Testis (tissue), 2 donors: ENCODE measurements at regions not wholly inside any gene's neighbourhood (a gene's known extent, or its start where the extent isn't known, plus 50 kb on each side); places are given as distances from the start of the nearest gene placed in this dataset.

Experiments used
- DNase-seq: peaks from one replicate; pipeline ENCODE4 v3.0.0-alpha.2; 2019
- H3K27ac ChIP-seq, 2 donors: fragments of 200-600 bp; sonication (generic); one replicate each; pipeline ENCODE4 v1.5.1; 2019
- H3K27me3 ChIP-seq: fragments of 200-600 bp; sonication (generic); one replicate; pipeline ENCODE4 v1.5.1; 2019
- H3K36me3 ChIP-seq: fragments of 200-600 bp; sonication (generic); one replicate; pipeline ENCODE4 v1.5.1; 2017; ENCODE audit warnings: low read depth; ENCODE audit errors: missing control alignments
- H3K4me1 ChIP-seq: fragments of 200-600 bp; sonication (generic); one replicate; pipeline ENCODE4 v1.5.1; 2019
- H3K4me3 ChIP-seq, 2 donors: fragments of 200-600 bp; sonication (generic); one replicate each; pipeline ENCODE4 v1.5.1; 2017 to 2019
- H3K9me3 ChIP-seq: fragments of 200-600 bp; sonication (generic); one replicate; pipeline ENCODE4 v1.5.1; 2017
- CTCF ChIP-seq, 3 experiments: fragments of 450-650 bp in 2 of 3; fragments of 200-600 bp in 1 of 3; sonication (generic) in 1 of 3; IDR thresholded peaks; one replicate each; pipeline ENCODE4 v1.5.1; 2016 to 2019; ENCODE audit warnings: antibody characterized with exemption in 3 of 3, mild to moderate bottlenecking in 2 of 3, moderate library complexity in 1 of 3
- POLR2A ChIP-seq: fragments of 450-650 bp; IDR thresholded peaks from one replicate; pipeline ENCODE4 v1.6.1; 2017; ENCODE audit warnings: antibody characterized with exemption, mild to moderate bottlenecking, moderate library complexity
- WGBS, 2 donors: methylation state at CpG; one replicate each; pipeline ENCODE4 v1.1.5; 2018; 5-methylcytosine and 5-hydroxymethylcytosine counted together
- intact Hi-C: fragments of 100-400 bp; cut with DNase I; formaldehyde crosslinking; loops from one replicate; pipeline ENCODE4 v1.15.1; 2023; ENCODE audit warnings: low total_unique reads

- intact Hi-C loops: no loop called here
- Histone ChIP-seq H3K4me3 (no peak overlapping the region), H3K4me1 (no peaks in the 10 kb centered on the region), H3K9me3 (no peaks in the 10 kb centered on the region), H3K27me3 (no peaks in the 10 kb centered on the region), H3K36me3 (no peaks in the 10 kb centered on the region), H3K27ac (no peak overlapping the region)
- DNase-seq: no peak
- WGBS, 2 donors: 77 to 82% methylated on average over 4 of the region's 4 CpGs
- no peak for TF ChIP-seq CTCF (IDR thresholded peaks at IDR 0.05)
- no peak for TF ChIP-seq POLR2A
Observed at GRCh38 chr11:92111287-92111686, 113.3 kb upstream of the FAT3 start.

GRCh38 chr11:92109466-92109865, 115.2 kb upstream of the FAT3 start:
- TF ChIP-seq POLR2A (no peak), CTCF (IDR thresholded peaks at IDR 0.05) (no peak)
- no peak overlapping the region for H3K4me3 ChIP-seq
- 83 to 92% methylated on average over 1 of the region's 1 CpG for WGBS, 2 donors
- H3K27me3 ChIP-seq: no peaks in the 10 kb centered on the region
- DNase-seq: no peak
- H3K27ac ChIP-seq: no peak overlapping the region
- no peaks in the 10 kb centered on the region for H3K36me3 ChIP-seq
- intact Hi-C loops: no loop called here
- H3K4me1 ChIP-seq: no peaks in the 10 kb centered on the region
- no peaks in the 10 kb centered on the region for H3K9me3 ChIP-seq

- 79 to 87% methylated on average over 5 of the region's 5 CpGs for WGBS, 2 donors
- TF ChIP-seq CTCF (IDR thresholded peaks at IDR 0.05): no peak
- TF ChIP-seq POLR2A: no peak
- H3K9me3 ChIP-seq: no peaks in the 10 kb centered on the region
- H3K4me1 ChIP-seq: no peaks in the 10 kb centered on the region
- DNase-seq: no peak
- no peak overlapping the region for H3K27ac ChIP-seq
- intact Hi-C loops: no loop called here
- H3K27me3 ChIP-seq: no peaks in the 10 kb centered on the region
- no peaks in the 10 kb centered on the region for H3K36me3 ChIP-seq
- no peak overlapping the region for H3K4me3 ChIP-seq
Observed at GRCh38 chr11:92107331-92107730, 117.3 kb upstream of the FAT3 start.

- intact Hi-C loops: no loop called here
- TF ChIP-seq CTCF (IDR thresholded peaks at IDR 0.05): no peak
- no peak for TF ChIP-seq POLR2A
- no peak for DNase-seq
- 82 to 100% methylated on average over 1 of the region's 1 CpG for WGBS, 2 donors
- Histone ChIP-seq H3K9me3 (no peaks in the 10 kb centered on the region), H3K36me3 (no peaks in the 10 kb centered on the region), H3K27me3 (no peaks in the 10 kb centered on the region), H3K4me3 (no peak overlapping the region), H3K27ac (no peak overlapping the region), H3K4me1 (no peaks in the 10 kb centered on the region)
Observed at GRCh38 chr11:92104349-92104748, 120.3 kb upstream of the FAT3 start.

- no peak overlapping the region for H3K4me3 ChIP-seq
- no peak overlapping the region for H3K27ac ChIP-seq
- no peak for TF ChIP-seq POLR2A
- no peak for TF ChIP-seq CTCF (IDR thresholded peaks at IDR 0.05)
- no peaks in the 10 kb centered on the region for H3K27me3 ChIP-seq
- WGBS, 2 donors: 88 to 94% methylated on average over 1 of the region's 1 CpG
- no peak for DNase-seq
- intact Hi-C loops: no loop called here
- no peaks in the 10 kb centered on the region for H3K9me3 ChIP-seq
- no peaks in the 10 kb centered on the region for H3K36me3 ChIP-seq
- no peaks in the 10 kb centered on the region for H3K4me1 ChIP-seq
Observed at GRCh38 chr11:92101920-92102319, 122.7 kb upstream of the FAT3 start.
